DOHH2 (cell line): ENCODE measurements at regions not wholly inside any gene's neighbourhood (a gene's known extent, or its start where the extent isn't known, plus 50 kb on each side); places are given as distances from the start of the nearest gene placed in this dataset.

Source experiments
- EZH2phosphoT487 ChIP-seq: fragments of 200-600 bp; sonication (generic); IDR thresholded peaks from 2 replicates; pipeline ENCODE4 v1.6.1; 2017; ENCODE audit warnings: borderline replicate concordance, mild to moderate bottlenecking, antibody characterized with exemption, low read length, moderate library complexity, mixed read lengths
- TF ChIP-seq, protein P1 (sequence below): fragments of 200-600 bp; sonication (generic); IDR thresholded peaks from one replicate; pipeline ENCODE4 v1.5.1; 2014; ENCODE audit warnings: antibody characterized with exemption, mild to moderate bottlenecking, low read depth, low read length; ENCODE audit not compliant: poor library complexity, severe bottlenecking

DNA sequence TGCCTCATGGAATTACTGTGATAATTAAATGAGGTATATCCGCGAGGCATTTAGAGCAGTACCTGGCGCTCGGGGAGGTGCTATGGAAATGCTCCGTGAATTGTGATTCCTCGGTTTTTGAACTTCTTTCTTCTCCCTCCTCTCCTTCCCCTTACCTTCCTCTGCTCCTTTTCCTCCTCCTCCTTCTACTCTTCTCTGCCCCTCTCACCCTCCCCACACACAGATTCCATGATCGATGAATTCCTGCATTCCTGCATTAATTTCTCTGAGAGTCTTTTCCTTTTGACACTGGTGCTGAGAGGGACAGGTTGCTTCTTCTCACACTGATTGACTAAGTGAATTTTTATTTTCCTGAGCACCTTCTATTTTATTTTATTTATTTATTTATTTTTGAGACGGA, 101.2 kb upstream of the RGMA start:
- TF ChIP-seq, protein P1, sequence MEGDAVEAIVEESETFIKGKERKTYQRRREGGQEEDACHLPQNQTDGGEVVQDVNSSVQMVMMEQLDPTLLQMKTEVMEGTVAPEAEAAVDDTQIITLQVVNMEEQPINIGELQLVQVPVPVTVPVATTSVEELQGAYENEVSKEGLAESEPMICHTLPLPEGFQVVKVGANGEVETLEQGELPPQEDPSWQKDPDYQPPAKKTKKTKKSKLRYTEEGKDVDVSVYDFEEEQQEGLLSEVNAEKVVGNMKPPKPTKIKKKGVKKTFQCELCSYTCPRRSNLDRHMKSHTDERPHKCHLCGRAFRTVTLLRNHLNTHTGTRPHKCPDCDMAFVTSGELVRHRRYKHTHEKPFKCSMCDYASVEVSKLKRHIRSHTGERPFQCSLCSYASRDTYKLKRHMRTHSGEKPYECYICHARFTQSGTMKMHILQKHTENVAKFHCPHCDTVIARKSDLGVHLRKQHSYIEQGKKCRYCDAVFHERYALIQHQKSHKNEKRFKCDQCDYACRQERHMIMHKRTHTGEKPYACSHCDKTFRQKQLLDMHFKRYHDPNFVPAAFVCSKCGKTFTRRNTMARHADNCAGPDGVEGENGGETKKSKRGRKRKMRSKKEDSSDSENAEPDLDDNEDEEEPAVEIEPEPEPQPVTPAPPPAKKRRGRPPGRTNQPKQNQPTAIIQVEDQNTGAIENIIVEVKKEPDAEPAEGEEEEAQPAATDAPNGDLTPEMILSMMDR, result no peak
- TF ChIP-seq EZH2phosphoT487, result no peak
